ENCODE measurements at regions not wholly inside any gene's neighbourhood (a gene's known extent, or its start where the extent isn't known, plus 50 kb on each side); places are given as distances from the start of the nearest gene placed in this dataset.

DNA sequence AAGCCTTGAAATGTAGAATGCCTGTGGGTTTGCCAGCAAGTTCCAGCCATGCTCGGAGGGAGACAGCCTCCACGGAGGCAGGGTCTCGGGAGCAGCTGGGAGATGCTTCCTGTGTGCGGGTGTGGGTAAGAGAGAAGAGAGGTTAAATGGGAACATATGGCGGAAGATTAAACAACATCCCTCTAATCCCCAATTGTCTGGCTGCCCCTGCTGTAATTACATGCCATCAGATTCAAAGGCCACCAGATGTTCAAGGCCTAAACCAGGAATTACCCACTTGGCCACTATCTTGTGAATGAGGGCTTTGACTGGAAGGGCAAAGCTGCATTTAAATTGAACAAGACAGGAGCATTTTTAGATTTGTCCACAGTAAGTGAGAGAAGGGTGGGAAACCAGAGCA, 81.4 kb upstream of the BACE2 start:
- no peak for DNase-seq

GRCh38 chr21:41090981-41091380, 77.0 kb upstream of the BACE2 start:
- DNase-seq: no peak

- no peak for DNase-seq
Measured at GRCh38 chr21:41091616-41092015, 76.3 kb upstream of the BACE2 start.

DNA sequence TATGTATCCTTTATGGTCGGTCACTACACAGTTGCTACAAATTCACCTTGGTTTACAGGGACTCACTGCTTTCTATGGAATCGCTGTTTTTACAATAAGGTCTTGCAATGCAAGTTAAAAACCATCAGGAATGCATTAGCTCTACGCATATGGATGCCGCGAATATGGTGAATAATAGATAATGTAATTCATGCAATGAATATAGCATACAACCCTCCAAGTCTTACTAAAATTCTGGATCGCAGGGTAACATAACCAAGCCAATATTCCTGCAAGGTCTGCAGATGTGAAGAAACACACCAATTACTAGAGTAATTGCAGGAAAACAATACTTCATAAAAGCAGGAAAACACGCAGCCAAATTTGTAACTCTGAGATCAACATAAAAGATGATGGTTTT, 75.6 kb upstream of the BACE2 start:
- DNase-seq: no peak

- no peak for DNase-seq
Measured at GRCh38 chr21:41095983-41096382, 72.0 kb upstream of the BACE2 start.

DNA sequence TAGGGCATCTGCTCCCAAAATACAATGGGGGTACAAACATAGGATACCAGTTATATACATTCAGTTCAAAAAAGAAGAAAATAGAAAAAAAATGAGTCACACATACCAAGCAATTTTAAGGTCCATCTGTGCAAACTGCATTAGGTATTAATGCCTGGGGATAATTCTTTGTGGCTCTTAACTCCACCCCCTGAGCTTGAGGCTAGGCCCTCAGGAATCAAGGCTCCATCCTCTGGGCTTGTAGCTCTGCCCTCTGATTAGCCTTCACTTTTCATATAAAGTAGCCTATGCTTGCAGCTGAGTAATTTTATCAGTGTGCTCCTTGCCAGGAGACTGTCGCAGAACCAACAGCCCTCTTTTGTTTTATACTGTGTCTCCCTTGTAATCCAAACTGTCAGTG, 69.9 kb upstream of the BACE2 start:
- DNase-seq: no peak

DNA sequence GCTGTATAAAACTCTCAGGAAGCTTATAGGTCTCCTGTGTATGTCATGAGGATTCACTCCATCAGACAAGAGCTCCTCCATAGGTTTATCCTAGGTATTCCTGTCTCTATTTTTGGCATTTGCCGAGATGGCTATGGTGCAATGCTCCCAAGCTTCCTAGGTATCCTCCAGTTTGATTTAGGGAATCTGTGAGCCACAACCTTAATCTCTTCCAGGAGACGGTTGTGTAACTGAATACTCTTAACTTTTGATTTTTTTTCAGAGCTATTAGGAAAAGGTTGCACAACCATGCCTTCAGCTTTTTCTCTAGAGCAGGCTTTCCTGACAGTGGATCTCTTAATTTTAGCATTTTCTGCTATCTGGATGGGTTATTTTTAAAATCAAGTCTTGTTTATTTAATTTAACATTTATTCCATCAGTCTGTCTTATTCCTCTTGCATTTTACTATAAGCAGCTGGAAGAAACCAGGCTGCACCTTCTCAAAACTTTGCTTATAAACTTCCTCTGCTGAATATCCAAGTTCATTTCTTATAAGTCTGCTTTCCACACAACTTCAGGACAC, 69.4 kb upstream of the BACE2 start:
- DNase-seq: no peak

- no peak for DNase-seq
Measured at GRCh38 chr21:41100826-41101550, 67.0 kb upstream of the BACE2 start.

GRCh38 chr21:41102281-41102680, 65.7 kb upstream of the BACE2 start:
- no peak for DNase-seq

GRCh38 chr21:41107602-41108001, 60.4 kb upstream of the BACE2 start:
- DNase-seq: no peak

GRCh38 chr21:41108668-41109585, 59.0 kb upstream of the BACE2 start:
- no peak for DNase-seq

DNA sequence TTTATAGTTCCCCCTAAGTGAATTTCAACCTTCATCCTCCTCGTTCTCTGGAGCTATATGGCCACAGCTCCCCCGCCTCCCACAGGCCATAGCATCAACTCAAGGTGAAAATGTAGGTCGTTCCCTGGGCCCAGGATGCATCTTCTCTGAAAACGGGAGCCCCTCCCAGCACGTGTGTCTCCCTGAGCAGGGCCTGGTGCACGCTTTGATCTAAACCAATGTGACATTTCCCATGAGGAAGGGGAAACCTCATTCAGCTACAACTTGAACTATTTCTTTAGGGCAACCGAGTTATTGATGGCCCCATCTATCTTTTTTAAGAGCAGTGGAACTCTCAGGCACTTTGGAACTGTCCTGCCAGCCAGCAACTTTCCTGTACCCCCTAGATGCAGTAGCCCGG, 57.8 kb upstream of the BACE2 start:
- no peak for DNase-seq

GRCh38 chr21:41110664-41111063, 57.3 kb upstream of the BACE2 start:
- DNase-seq: no peak

- no peak for DNase-seq
Measured at GRCh38 chr21:41111681-41112080, 56.3 kb upstream of the BACE2 start.

DNA sequence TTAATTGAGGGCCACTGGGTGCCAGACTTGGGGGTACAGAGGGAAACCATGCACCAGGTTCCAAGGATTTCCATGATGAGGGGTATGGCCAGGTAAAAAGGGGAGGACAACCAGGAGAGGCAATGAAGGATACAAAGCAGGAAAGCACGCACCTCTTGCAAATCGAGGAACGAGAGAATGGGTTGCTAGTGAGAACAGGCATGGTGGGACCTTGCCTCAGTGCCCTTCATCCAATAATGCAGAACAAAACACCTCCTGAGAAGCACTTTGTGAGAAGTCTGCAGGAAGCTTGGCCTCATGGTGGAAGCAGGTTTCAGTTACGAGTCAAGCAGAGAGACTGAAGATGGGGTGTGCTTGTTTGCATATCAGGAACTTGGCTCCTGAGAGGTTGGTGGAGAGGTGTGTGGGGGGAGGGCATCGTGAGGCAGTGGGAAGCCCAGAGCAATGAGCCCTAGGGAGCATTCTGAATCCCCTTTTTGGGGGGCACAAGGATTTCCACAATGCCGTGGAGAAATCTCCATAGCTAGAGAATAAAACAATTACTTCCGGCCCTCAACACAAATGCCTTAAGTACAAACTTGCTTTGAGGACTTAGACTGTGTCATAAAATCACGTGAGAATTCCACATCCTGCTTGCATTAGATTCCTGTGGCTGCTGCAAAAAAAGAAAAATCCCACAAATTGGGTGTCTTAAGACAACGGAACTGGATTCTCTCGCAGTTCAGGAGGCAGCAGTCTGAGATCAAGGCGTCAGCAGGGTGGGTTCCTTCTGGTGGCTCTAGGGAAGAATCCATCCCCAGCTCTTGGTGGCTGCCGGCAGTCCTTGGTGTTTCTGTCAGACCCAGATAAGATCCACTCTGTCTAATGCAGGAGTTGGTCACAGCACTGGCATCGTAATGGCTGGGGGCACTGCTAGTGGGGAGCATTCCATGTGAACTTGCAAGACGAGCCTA, 54.9 kb upstream of the BACE2 start:
- DNase-seq: no peak

DNA sequence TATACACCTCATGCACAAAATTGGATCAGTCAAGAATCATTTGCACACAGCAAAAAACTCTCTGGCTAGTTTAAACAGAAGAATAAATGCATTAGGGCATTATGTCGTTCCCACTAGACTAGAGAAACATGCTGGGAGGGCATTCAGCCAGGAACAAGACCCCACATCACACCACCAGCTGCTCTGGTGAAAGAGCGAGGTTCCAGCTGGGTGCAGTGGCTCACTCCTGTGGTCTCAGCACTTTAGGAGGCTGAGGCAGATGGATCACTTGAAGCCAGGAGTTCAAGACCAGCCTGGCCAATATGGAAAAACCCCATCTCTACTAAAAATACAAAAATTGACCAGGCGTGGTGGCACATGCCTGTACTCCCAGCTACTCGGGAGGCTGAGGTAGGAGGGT, 52.1 kb upstream of the BACE2 start:
- DNase-seq: no peak
